ENCODE measurements at regions not wholly inside any gene's neighbourhood (a gene's known extent, or its start where the extent isn't known, plus 50 kb on each side); places are given as distances from the start of the nearest gene placed in this dataset.

DNA sequence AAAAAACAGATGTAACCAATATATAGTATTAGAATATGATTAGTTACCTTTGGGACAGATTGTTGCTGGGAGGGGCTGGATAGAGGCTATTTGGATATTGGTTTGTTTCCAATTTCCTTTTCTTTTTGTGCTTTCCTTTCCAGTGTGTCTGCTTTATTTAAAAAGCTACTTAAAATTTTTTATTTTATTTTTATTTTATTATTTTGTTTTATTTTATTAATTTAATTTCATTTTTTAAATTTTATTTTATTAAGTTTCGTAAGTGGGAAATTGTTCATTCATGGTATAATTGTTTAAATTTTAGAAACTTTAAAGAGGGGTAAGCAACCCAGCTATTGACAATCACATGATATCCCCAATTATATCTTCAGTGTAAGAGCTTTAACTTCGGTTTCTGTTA, 2077.0 kb upstream of the PCDH20 start:
- Histone ChIP-seq H3K9me3 (ENCODE audit: control insufficient read depth in 5 of 5, low read length in 5 of 5) (peaks cover 0 to 6% (median 0%) of the 10 kb centered on the region in 5 donors), H3K36me3 (ENCODE audit: control insufficient read depth in 5 of 5, insufficient read depth in 5 of 5, low read length in 5 of 5) (no peaks in the 10 kb centered on the region), H3K9ac (ENCODE audit: low read length in 5 of 5) (no peak overlapping the region), H3K27ac (ENCODE audit: low read depth, low read length) (no peak overlapping the region), H3K4me3 (ENCODE audit: low read depth in 1 of 5, low read length in 5 of 5) (no peak overlapping the region), H3K4me1 (ENCODE audit: control insufficient read depth in 5 of 5, insufficient read depth in 5 of 5, low read length in 5 of 5) (no peaks in the 10 kb centered on the region), H3K27me3 (ENCODE audit: control insufficient read depth in 5 of 5, insufficient read depth in 4 of 5, low read length in 5 of 5) (no peaks in the 10 kb centered on the region)

DNA sequence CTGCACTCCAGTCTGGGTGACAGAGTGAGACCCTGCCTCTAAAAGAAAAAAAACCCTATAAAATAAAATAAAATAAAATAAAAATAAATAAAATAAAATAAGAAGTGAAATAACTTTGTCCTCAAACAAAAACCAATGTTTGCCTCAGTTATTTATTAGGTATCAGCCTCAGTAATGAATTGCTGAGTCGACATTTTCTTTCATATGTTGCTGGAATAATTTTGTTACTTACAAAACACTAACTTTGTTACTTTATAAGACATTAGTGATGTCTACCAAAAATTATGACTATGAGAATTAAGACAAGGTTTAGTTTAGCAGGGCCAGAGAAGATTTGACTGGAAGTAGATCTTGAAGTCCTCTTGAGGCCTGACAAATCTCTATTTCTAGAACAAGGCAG, 2074.5 kb upstream of the PCDH20 start:
- peaks cover 0 to 3% (median 0%) of the 10 kb centered on the region in 5 donors for H3K9me3 ChIP-seq (ENCODE audit: control insufficient read depth in 5 of 5, low read length in 5 of 5)
- no peak overlapping the region for H3K9ac ChIP-seq (ENCODE audit: low read length in 5 of 5)
- H3K27ac ChIP-seq (ENCODE audit: low read depth, low read length) = no peak overlapping the region
- no peak overlapping the region for H3K4me3 ChIP-seq (ENCODE audit: low read depth in 1 of 5, low read length in 5 of 5)
- no peaks in the 10 kb centered on the region for H3K4me1 ChIP-seq (ENCODE audit: control insufficient read depth in 5 of 5, insufficient read depth in 5 of 5, low read length in 5 of 5)
- H3K27me3 ChIP-seq (ENCODE audit: control insufficient read depth in 5 of 5, insufficient read depth in 4 of 5, low read length in 5 of 5) = peaks cover 0 to 7% (median 0%) of the 10 kb centered on the region in 5 donors
- no peaks in the 10 kb centered on the region for H3K36me3 ChIP-seq (ENCODE audit: control insufficient read depth in 5 of 5, insufficient read depth in 5 of 5, low read length in 5 of 5)

DNA sequence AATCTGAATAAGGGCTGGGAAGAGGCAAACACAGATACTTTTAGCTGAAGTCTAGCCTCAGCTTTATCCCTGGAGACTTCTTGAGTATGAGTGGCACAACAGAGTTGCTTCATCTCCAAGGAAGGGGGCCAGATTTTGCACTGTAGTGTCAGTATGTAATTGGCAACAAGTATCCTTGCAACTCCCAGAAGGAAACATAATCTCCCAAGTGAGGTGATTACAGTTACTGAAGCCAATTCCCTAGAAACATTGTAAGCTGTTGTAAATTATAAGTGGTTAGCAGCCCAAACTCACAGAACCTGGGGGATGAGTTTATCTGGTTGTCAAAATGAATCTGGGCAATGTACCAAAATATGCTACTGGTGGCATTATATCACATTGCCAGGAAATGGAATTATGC, 2065.7 kb upstream of the PCDH20 start:
- Histone ChIP-seq H3K9me3 (ENCODE audit: control insufficient read depth in 5 of 5, low read length in 5 of 5) (peaks cover 0 to 3% (median 0%) of the 10 kb centered on the region in 5 donors), H3K4me3 (ENCODE audit: low read depth in 1 of 5, low read length in 5 of 5) (no peak overlapping the region), H3K36me3 (ENCODE audit: control insufficient read depth in 5 of 5, insufficient read depth in 5 of 5, low read length in 5 of 5) (no peaks in the 10 kb centered on the region), H3K27me3 (ENCODE audit: control insufficient read depth in 5 of 5, insufficient read depth in 4 of 5, low read length in 5 of 5) (peaks cover 0 to 10% (median 0%) of the 10 kb centered on the region in 5 donors), H3K9ac (ENCODE audit: low read length in 5 of 5) (no peak overlapping the region), H3K27ac (ENCODE audit: low read depth, low read length) (no peak overlapping the region), H3K4me1 (ENCODE audit: control insufficient read depth in 5 of 5, insufficient read depth in 5 of 5, low read length in 5 of 5) (peaks cover 0 to 8% (median 0%) of the 10 kb centered on the region in 5 donors)

DNA sequence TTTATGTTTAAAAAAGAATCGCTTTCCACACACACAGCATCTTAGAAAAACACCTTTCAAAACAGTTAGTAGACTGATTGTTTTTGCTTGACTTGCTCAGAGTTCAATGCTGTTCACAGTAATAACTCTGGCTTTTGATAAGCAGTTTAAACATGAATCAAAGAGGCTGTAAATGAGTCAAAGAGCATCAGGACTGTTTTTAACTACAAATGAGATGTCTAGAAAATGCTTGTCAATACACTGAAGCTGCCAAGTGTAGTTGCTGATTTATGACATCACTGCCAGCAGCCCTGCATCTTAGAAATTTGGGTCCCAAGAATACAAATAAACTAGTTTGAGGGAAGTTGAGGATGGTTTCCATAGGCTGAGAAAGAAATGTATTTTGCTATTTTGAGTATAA, 2057.1 kb upstream of the PCDH20 start:
- no peaks in the 10 kb centered on the region for H3K4me1 ChIP-seq (ENCODE audit: control insufficient read depth in 5 of 5, insufficient read depth in 5 of 5, low read length in 5 of 5)
- no peak overlapping the region for H3K9ac ChIP-seq (ENCODE audit: low read length in 5 of 5)
- H3K4me3 ChIP-seq (ENCODE audit: low read depth in 1 of 5, low read length in 5 of 5) = no peak overlapping the region
- H3K27ac ChIP-seq (ENCODE audit: low read depth, low read length) = no peak overlapping the region
- H3K9me3 ChIP-seq (ENCODE audit: control insufficient read depth in 5 of 5, low read length in 5 of 5) = peaks cover 0 to 3% (median 2%) of the 10 kb centered on the region in 5 donors
- H3K36me3 ChIP-seq (ENCODE audit: control insufficient read depth in 5 of 5, insufficient read depth in 5 of 5, low read length in 5 of 5) = no peaks in the 10 kb centered on the region
- H3K27me3 ChIP-seq (ENCODE audit: control insufficient read depth in 5 of 5, insufficient read depth in 4 of 5, low read length in 5 of 5) = no peaks in the 10 kb centered on the region

GRCh38 chr13:63463782-63464610, 2048.3 kb upstream of the PCDH20 start:
- H3K4me3 ChIP-seq (ENCODE audit: low read depth in 1 of 5, low read length in 5 of 5) = no peak overlapping the region
- no peaks in the 10 kb centered on the region for H3K36me3 ChIP-seq (ENCODE audit: control insufficient read depth in 5 of 5, insufficient read depth in 5 of 5, low read length in 5 of 5)
- no peak overlapping the region for H3K9ac ChIP-seq (ENCODE audit: low read length in 5 of 5)
- H3K27ac ChIP-seq (ENCODE audit: low read depth, low read length) = no peak overlapping the region
- H3K27me3 ChIP-seq (ENCODE audit: control insufficient read depth in 5 of 5, insufficient read depth in 4 of 5, low read length in 5 of 5) = no peaks in the 10 kb centered on the region
- H3K9me3 ChIP-seq (ENCODE audit: control insufficient read depth in 5 of 5, low read length in 5 of 5) = peaks cover 3 to 15% (median 12%) of the 10 kb centered on the region in 5 donors
- no peaks in the 10 kb centered on the region for H3K4me1 ChIP-seq (ENCODE audit: control insufficient read depth in 5 of 5, insufficient read depth in 5 of 5, low read length in 5 of 5)

GRCh38 chr13:63460462-63461090, 2044.9 kb upstream of the PCDH20 start:
- Histone ChIP-seq H3K4me1 (ENCODE audit: control insufficient read depth in 5 of 5, insufficient read depth in 5 of 5, low read length in 5 of 5) (no peaks in the 10 kb centered on the region), H3K9ac (ENCODE audit: low read length in 5 of 5) (no peak overlapping the region), H3K27ac (ENCODE audit: low read depth, low read length) (no peak overlapping the region)

GRCh38 chr13:63457186-63457585, 2041.5 kb upstream of the PCDH20 start:
- no peak overlapping the region for H3K9ac ChIP-seq (ENCODE audit: low read length in 5 of 5)
- no peaks in the 10 kb centered on the region for H3K27me3 ChIP-seq (ENCODE audit: control insufficient read depth in 5 of 5, insufficient read depth in 4 of 5, low read length in 5 of 5)
- H3K4me1 ChIP-seq (ENCODE audit: control insufficient read depth in 5 of 5, insufficient read depth in 5 of 5, low read length in 5 of 5) = no peaks in the 10 kb centered on the region
- H3K4me3 ChIP-seq (ENCODE audit: low read depth in 1 of 5, low read length in 5 of 5) = no peak overlapping the region
- H3K9me3 ChIP-seq (ENCODE audit: control insufficient read depth in 5 of 5, low read length in 5 of 5) = no peaks in the 10 kb centered on the region
- no peak overlapping the region for H3K27ac ChIP-seq (ENCODE audit: low read depth, low read length)
- no peaks in the 10 kb centered on the region for H3K36me3 ChIP-seq (ENCODE audit: control insufficient read depth in 5 of 5, insufficient read depth in 5 of 5, low read length in 5 of 5)

More at GRCh38 chr13:63460462-63461090, 2044.9 kb upstream of the PCDH20 start:
- Histone ChIP-seq H3K9me3 (ENCODE audit: control insufficient read depth in 5 of 5, low read length in 5 of 5) (peaks cover 0 to 10% (median 3%) of the 10 kb centered on the region in 5 donors), H3K27me3 (ENCODE audit: control insufficient read depth in 5 of 5, insufficient read depth in 4 of 5, low read length in 5 of 5) (no peaks in the 10 kb centered on the region), H3K36me3 (ENCODE audit: control insufficient read depth in 5 of 5, insufficient read depth in 5 of 5, low read length in 5 of 5) (no peaks in the 10 kb centered on the region), H3K4me3 (ENCODE audit: low read depth in 1 of 5, low read length in 5 of 5) (no peak overlapping the region)

GRCh38 chr13:63455938-63456337, 2040.3 kb upstream of the PCDH20 start:
- H3K36me3 ChIP-seq (ENCODE audit: control insufficient read depth in 5 of 5, insufficient read depth in 5 of 5, low read length in 5 of 5) = no peaks in the 10 kb centered on the region
- no peak overlapping the region for H3K4me3 ChIP-seq (ENCODE audit: low read depth in 1 of 5, low read length in 5 of 5)
- no peaks in the 10 kb centered on the region for H3K27me3 ChIP-seq (ENCODE audit: control insufficient read depth in 5 of 5, insufficient read depth in 4 of 5, low read length in 5 of 5)
- H3K9me3 ChIP-seq (ENCODE audit: control insufficient read depth in 5 of 5, low read length in 5 of 5) = no peaks in the 10 kb centered on the region
- no peaks in the 10 kb centered on the region for H3K4me1 ChIP-seq (ENCODE audit: control insufficient read depth in 5 of 5, insufficient read depth in 5 of 5, low read length in 5 of 5)
- H3K27ac ChIP-seq (ENCODE audit: low read depth, low read length) = no peak overlapping the region
- H3K9ac ChIP-seq (ENCODE audit: low read length in 5 of 5) = no peak overlapping the region

- H3K9ac ChIP-seq (ENCODE audit: low read length in 5 of 5) = no peak overlapping the region
- no peaks in the 10 kb centered on the region for H3K4me1 ChIP-seq (ENCODE audit: control insufficient read depth in 5 of 5, insufficient read depth in 5 of 5, low read length in 5 of 5)
- no peaks in the 10 kb centered on the region for H3K9me3 ChIP-seq (ENCODE audit: control insufficient read depth in 5 of 5, low read length in 5 of 5)
- no peaks in the 10 kb centered on the region for H3K27me3 ChIP-seq (ENCODE audit: control insufficient read depth in 5 of 5, insufficient read depth in 4 of 5, low read length in 5 of 5)
- no peak overlapping the region for H3K4me3 ChIP-seq (ENCODE audit: low read depth in 1 of 5, low read length in 5 of 5)
- no peaks in the 10 kb centered on the region for H3K36me3 ChIP-seq (ENCODE audit: control insufficient read depth in 5 of 5, insufficient read depth in 5 of 5, low read length in 5 of 5)
- H3K27ac ChIP-seq (ENCODE audit: low read depth, low read length) = no peak overlapping the region
These were observed 2033.9 kb upstream of the PCDH20 start for GRCh38 chr13:63449550-63449949.

- H3K4me3 ChIP-seq (ENCODE audit: low read depth in 1 of 5, low read length in 5 of 5) = no peak overlapping the region
- no peak overlapping the region for H3K27ac ChIP-seq (ENCODE audit: low read depth, low read length)
- no peak overlapping the region for H3K9ac ChIP-seq (ENCODE audit: low read length in 5 of 5)
- no peaks in the 10 kb centered on the region for H3K36me3 ChIP-seq (ENCODE audit: control insufficient read depth in 5 of 5, insufficient read depth in 5 of 5, low read length in 5 of 5)
- no peaks in the 10 kb centered on the region for H3K9me3 ChIP-seq (ENCODE audit: control insufficient read depth in 5 of 5, low read length in 5 of 5)
- H3K4me1 ChIP-seq (ENCODE audit: control insufficient read depth in 5 of 5, insufficient read depth in 5 of 5, low read length in 5 of 5) = no peaks in the 10 kb centered on the region
- no peaks in the 10 kb centered on the region for H3K27me3 ChIP-seq (ENCODE audit: control insufficient read depth in 5 of 5, insufficient read depth in 4 of 5, low read length in 5 of 5)
These were observed 2033.0 kb upstream of the PCDH20 start for GRCh38 chr13:63448692-63449091.
